ENCODE measurements at regions not wholly inside any gene's neighbourhood (a gene's known extent, or its start where the extent isn't known, plus 50 kb on each side); places are given as distances from the start of the nearest gene placed in this dataset.
"Not testable (repeated sequence)": the region's sequence is repeated elsewhere in the genome, so short reads cannot be mapped to it uniquely, and the experiment has no call there.

DNA sequence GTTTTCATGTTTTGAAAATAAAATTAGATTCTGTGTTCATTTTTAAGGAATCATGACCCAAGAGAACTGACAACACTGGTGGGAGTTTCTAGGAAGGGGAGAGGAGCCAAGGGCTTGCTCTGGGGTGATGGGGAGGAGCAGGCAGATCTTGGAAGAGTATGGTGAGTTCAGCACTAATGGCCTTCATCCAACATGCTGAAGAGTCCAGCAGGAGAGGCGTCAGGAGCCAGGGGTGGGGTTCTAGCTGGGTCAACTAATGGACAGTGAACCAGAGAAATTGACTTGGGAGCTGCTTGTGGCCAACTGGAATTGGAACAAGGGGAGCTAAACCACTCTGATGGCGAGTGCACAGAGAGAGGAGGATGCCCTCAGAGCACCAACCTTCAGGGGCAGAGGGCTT lies 107.1 kb downstream of the MRPL14 start:
- Histone ChIP-seq H2BK12ac (ENCODE audit: insufficient read length, low read depth, low read length) (no peak overlapping the region), H2AK5ac (ENCODE audit: insufficient read length, low read length) (no peak overlapping the region), H3K18ac (ENCODE audit: insufficient read length, low read depth, low read length) (no peak overlapping the region), H2BK120ac (ENCODE audit: low read depth, low read length, poor library complexity, severe bottlenecking) (no peak overlapping the region), H2BK20ac (ENCODE audit: low read depth, low read length, poor library complexity, severe bottlenecking) (no peak overlapping the region), H3K27ac (ENCODE audit: insufficient read length, low read depth, low read length) (no peak overlapping the region), H3K79me1 (ENCODE audit: insufficient read depth, low read depth, low read length, poor library complexity, severe bottlenecking) (no peaks in the 10 kb centered on the region), H4K5ac (ENCODE audit: insufficient read length, low read depth, low read length) (no peak overlapping the region), H3K9me3 (ENCODE audit: control insufficient read depth, low read depth, low read length) (no peaks in the 10 kb centered on the region), H3K23me2 (ENCODE audit: insufficient read length, low read depth, low read length, poor library complexity, severe bottlenecking) (no peaks in the 10 kb centered on the region), H3T11ph (ENCODE audit: low read length) (no peak overlapping the region), H4K91ac (ENCODE audit: insufficient read length, low read depth, low read length) (no peak overlapping the region), H3K9ac (ENCODE audit: extremely low read depth, insufficient read length, low read length) (no peak overlapping the region), H4K8ac (replicated peaks; ENCODE audit: insufficient read length, low read depth, low read length) (no peak overlapping the region), H3K4me1 (ENCODE audit: insufficient read depth, low read length) (peaks cover 3% of the 10 kb centered on the region; the same call in 1 of the 2 replicates), H2AFZ (ENCODE audit: low read length) (no peak overlapping the region), H2BK15ac (ENCODE audit: low read depth, low read length) (no peak overlapping the region), H3K4ac (ENCODE audit: low read depth, low read length) (no peak overlapping the region), H3K4me2 (ENCODE audit: insufficient read depth, insufficient read length, low read length) (no peak overlapping the region), H4K20me1 (ENCODE audit: control insufficient read depth, insufficient read depth, insufficient read length) (no peaks in the 10 kb centered on the region), H3K14ac (ENCODE audit: insufficient read depth, low read length) (no peak overlapping the region), H3K27me3 (ENCODE audit: insufficient read depth, low read length) (no peaks in the 10 kb centered on the region), H2BK5ac (ENCODE audit: insufficient read length, low read length) (no peak overlapping the region), H3K56ac (ENCODE audit: insufficient read length, low read depth, low read length) (no peak overlapping the region), H3K23ac (ENCODE audit: insufficient read length, low read depth, low read length) (no peak overlapping the region), H3K79me2 (ENCODE audit: insufficient read depth, low read length) (no peaks in the 10 kb centered on the region)
- Mint-ChIP-seq H3K4me3 (no peak overlapping the region), H3K27ac (no peak overlapping the region), H3K9me3 (peaks cover 4 to 7% of the 10 kb centered on the region in 2 experiments; a peak in 3 of 5 replicates), H3K4me1 (peaks cover 11% of the 10 kb centered on the region in 2 experiments), H3K36me3 (ENCODE audit: insufficient read depth in 1 of 3, low read depth in 3 of 3) (peaks cover 0 to 1% (median 0%) of the 10 kb centered on the region in 3 experiments; a peak in 1 of 7 replicates), H3K27me3 (ENCODE audit: low read depth) (no peaks in the 10 kb centered on the region; the same call in none of the 2 replicates)
- TF ChIP-seq, protein P1, sequence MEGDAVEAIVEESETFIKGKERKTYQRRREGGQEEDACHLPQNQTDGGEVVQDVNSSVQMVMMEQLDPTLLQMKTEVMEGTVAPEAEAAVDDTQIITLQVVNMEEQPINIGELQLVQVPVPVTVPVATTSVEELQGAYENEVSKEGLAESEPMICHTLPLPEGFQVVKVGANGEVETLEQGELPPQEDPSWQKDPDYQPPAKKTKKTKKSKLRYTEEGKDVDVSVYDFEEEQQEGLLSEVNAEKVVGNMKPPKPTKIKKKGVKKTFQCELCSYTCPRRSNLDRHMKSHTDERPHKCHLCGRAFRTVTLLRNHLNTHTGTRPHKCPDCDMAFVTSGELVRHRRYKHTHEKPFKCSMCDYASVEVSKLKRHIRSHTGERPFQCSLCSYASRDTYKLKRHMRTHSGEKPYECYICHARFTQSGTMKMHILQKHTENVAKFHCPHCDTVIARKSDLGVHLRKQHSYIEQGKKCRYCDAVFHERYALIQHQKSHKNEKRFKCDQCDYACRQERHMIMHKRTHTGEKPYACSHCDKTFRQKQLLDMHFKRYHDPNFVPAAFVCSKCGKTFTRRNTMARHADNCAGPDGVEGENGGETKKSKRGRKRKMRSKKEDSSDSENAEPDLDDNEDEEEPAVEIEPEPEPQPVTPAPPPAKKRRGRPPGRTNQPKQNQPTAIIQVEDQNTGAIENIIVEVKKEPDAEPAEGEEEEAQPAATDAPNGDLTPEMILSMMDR (conservative IDR thresholded peaks at IDR 0.05), result no peak
- no CpG with 5 or more reads among the region's 2 CpGs for WGBS (ENCODE audit: extremely low coverage, insufficient read length, low lambda C conversion rate)
- DNase-seq, result no peak

DNA sequence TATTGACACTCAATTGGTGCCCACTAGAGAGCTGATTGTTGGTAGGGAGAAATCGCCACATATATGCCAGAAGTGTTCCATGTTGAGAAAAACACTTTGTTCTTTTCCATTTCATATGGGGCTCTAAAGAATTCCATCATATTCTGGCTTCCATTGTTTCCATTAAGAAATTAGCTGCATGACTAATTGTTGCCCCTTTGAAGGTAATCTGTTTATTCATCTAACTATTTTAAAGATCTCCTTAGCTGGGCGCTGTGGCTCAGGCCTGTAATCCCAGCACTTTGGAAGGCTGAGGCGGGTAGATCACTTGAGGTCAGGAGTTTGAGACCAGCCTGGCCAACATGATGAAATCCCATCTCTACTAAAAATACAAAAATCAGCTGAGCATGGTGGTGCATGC lies 109.9 kb downstream of the MRPL14 start:
- not testable (repeated sequence) for H3K27ac Mint-ChIP-seq; H3K9me3 Mint-ChIP-seq; H3K4me1 ChIP-seq (ENCODE audit: insufficient read depth, low read length); DNase-seq; H3K23me2 ChIP-seq (ENCODE audit: insufficient read length, low read depth, low read length, poor library complexity, severe bottlenecking); H3K36me3 Mint-ChIP-seq (ENCODE audit: insufficient read depth in 1 of 3, low read depth in 3 of 3); H3K79me1 ChIP-seq (ENCODE audit: insufficient read depth, low read depth, low read length, poor library complexity, severe bottlenecking); H3K4me3 Mint-ChIP-seq; H2BK5ac ChIP-seq (ENCODE audit: insufficient read length, low read length); H4K91ac ChIP-seq (ENCODE audit: insufficient read length, low read depth, low read length); H3K4me2 ChIP-seq (ENCODE audit: insufficient read depth, insufficient read length, low read length); H2BK12ac ChIP-seq (ENCODE audit: insufficient read length, low read depth, low read length); H4K20me1 ChIP-seq (ENCODE audit: control insufficient read depth, insufficient read depth, insufficient read length); H3K27me3 ChIP-seq (ENCODE audit: insufficient read depth, low read length); H3T11ph ChIP-seq (ENCODE audit: low read length); H3K14ac ChIP-seq (ENCODE audit: insufficient read depth, low read length); H3K79me2 ChIP-seq (ENCODE audit: insufficient read depth, low read length); H3K56ac ChIP-seq (ENCODE audit: insufficient read length, low read depth, low read length); H3K27me3 Mint-ChIP-seq (ENCODE audit: low read depth); H4K5ac ChIP-seq (ENCODE audit: insufficient read length, low read depth, low read length); H3K18ac ChIP-seq (ENCODE audit: insufficient read length, low read depth, low read length); H3K9me3 ChIP-seq (ENCODE audit: control insufficient read depth, low read depth, low read length); H2BK15ac ChIP-seq (ENCODE audit: low read depth, low read length); H2AFZ ChIP-seq (ENCODE audit: low read length); H3K4ac ChIP-seq (ENCODE audit: low read depth, low read length); H2BK120ac ChIP-seq (ENCODE audit: low read depth, low read length, poor library complexity, severe bottlenecking); H2BK20ac ChIP-seq (ENCODE audit: low read depth, low read length, poor library complexity, severe bottlenecking); H3K27ac ChIP-seq (ENCODE audit: insufficient read length, low read depth, low read length); H2AK5ac ChIP-seq (ENCODE audit: insufficient read length, low read length); H3K9ac ChIP-seq (ENCODE audit: extremely low read depth, insufficient read length, low read length); H3K23ac ChIP-seq (ENCODE audit: insufficient read length, low read depth, low read length); H4K8ac ChIP-seq (replicated peaks; ENCODE audit: insufficient read length, low read depth, low read length)
- WGBS (ENCODE audit: extremely low coverage, insufficient read length, low lambda C conversion rate), result no CpG with 5 or more reads among the region's 3 CpGs
- H3K4me1 Mint-ChIP-seq, result peaks cover 7 to 12% of the 10 kb centered on the region in 2 experiments
